ENCODE measurements at regions not wholly inside any gene's neighbourhood (a gene's known extent, or its start where the extent isn't known, plus 50 kb on each side); places are given as distances from the start of the nearest gene placed in this dataset.

GRCh38 chr10:89979726-89980125, 278.3 kb downstream of the KIF20B start:
- H3K27ac ChIP-seq (ENCODE audit: low read length): no peak overlapping the region
- ChIA-PET CTCF (no interaction called here), POLR2A (no interaction called here)
- no peaks in the 10 kb centered on the region; the same call in 1 of the 2 replicates for H3K27me3 ChIP-seq (ENCODE audit: control insufficient read depth, insufficient read depth, low read length)
- H3K36me3 ChIP-seq (ENCODE audit: control insufficient read depth, insufficient read depth, low read length): no peaks in the 10 kb centered on the region
- no peak for ATAC-seq
- no peak for TF ChIP-seq SIN3A (IDR thresholded peaks at IDR 0.05; ENCODE audit: borderline replicate concordance, insufficient read depth, low read depth, low read length)
- TF ChIP-seq TCF7L2 (IDR thresholded peaks at IDR 0.05; ENCODE audit: low read depth, low read length): no peak
- no peak for TF ChIP-seq POLR2AphosphoS5 (IDR thresholded peaks at IDR 0.05; ENCODE audit: low read depth, low read length)
- no peak for TF ChIP-seq REST (IDR thresholded peaks at IDR 0.05; ENCODE audit: insufficient read depth in 1 of 2, low read depth in 2 of 2, low read length in 1 of 2)
- no peak for TF ChIP-seq CTCF (IDR thresholded peaks at IDR 0.05)
- BruUV-seq (replicated peaks): no TSS peak
- no peaks in the 10 kb centered on the region for H3K4me1 ChIP-seq (ENCODE audit: control insufficient read depth, insufficient read depth, low read length)
- H3K9me3 ChIP-seq (ENCODE audit: control insufficient read depth, insufficient read depth, low read depth, low read length): no peaks in the 10 kb centered on the region
- in situ Hi-C loops (cut with HindIII; ENCODE audit: low pct_unique_long_range_greater_than_20kb, low sequenced_read_pairs) (no loop called here), intact Hi-C loops (cut with micrococcal nuclease; ENCODE audit: unreplicated experiment) (no loop called here)
- DNase-seq (ENCODE audit: low read depth, low spot score): no peak
- no peak overlapping the region for H3K4me3 ChIP-seq (ENCODE audit: low read depth in 2 of 2, low read length in 2 of 2)

- CTCF ChIA-PET: no interaction called here
- no peaks in the 10 kb centered on the region for H3K36me3 ChIP-seq (ENCODE audit: control insufficient read depth, insufficient read depth, low read length)
- intact Hi-C loops (cut with micrococcal nuclease; ENCODE audit: unreplicated experiment) (no loop called here), in situ Hi-C loops (cut with HindIII; ENCODE audit: low pct_unique_long_range_greater_than_20kb, low sequenced_read_pairs) (no loop called here)
- ATAC-seq (no peak), DNase-seq (ENCODE audit: low read depth, low spot score) (no peak)
- H3K27me3 ChIP-seq (ENCODE audit: control insufficient read depth, insufficient read depth, low read length): no peaks in the 10 kb centered on the region; the same call in 1 of the 2 replicates
- TF ChIP-seq CTCF (IDR thresholded peaks at IDR 0.05): no peak
- TF ChIP-seq SIN3A (IDR thresholded peaks at IDR 0.05; ENCODE audit: borderline replicate concordance, insufficient read depth, low read depth, low read length): no peak
- TF ChIP-seq TCF7L2 (IDR thresholded peaks at IDR 0.05; ENCODE audit: low read depth, low read length): no peak
- TF ChIP-seq REST (IDR thresholded peaks at IDR 0.05; ENCODE audit: insufficient read depth in 1 of 2, low read depth in 2 of 2, low read length in 1 of 2): no peak
- no peak for TF ChIP-seq POLR2AphosphoS5 (IDR thresholded peaks at IDR 0.05; ENCODE audit: low read depth, low read length)
- H3K9me3 ChIP-seq (ENCODE audit: control insufficient read depth, insufficient read depth, low read depth, low read length): no peaks in the 10 kb centered on the region
- H3K27ac ChIP-seq (ENCODE audit: low read length): no peak overlapping the region
- POLR2A ChIA-PET: no interaction called here
- H3K4me1 ChIP-seq (ENCODE audit: control insufficient read depth, insufficient read depth, low read length): no peaks in the 10 kb centered on the region
- no peak overlapping the region for H3K4me3 ChIP-seq (ENCODE audit: low read depth in 2 of 2, low read length in 2 of 2)
- BruUV-seq (replicated peaks): no TSS peak
Measured at GRCh38 chr10:89980166-89980565, 278.8 kb downstream of the KIF20B start.

All from Panc1 (cell line).